GM12892 (cell line): ENCODE measurements at regions not wholly inside any gene's neighbourhood (a gene's known extent, or its start where the extent isn't known, plus 50 kb on each side); places are given as distances from the start of the nearest gene placed in this dataset.

Experiments used
- POLR2A ChIP-seq: IDR thresholded peaks from 2 replicates; pipeline ENCODE4 v1.6.1; 2011; ENCODE audit warnings: low read depth, low read length, control low read depth
- POLR2AphosphoS5 ChIP-seq: IDR thresholded peaks from 2 replicates; pipeline ENCODE4 v1.6.1; 2011; ENCODE audit warnings: low read depth, low read length, control low read depth

GRCh38 chr2:136638193-136638592, 127.2 kb upstream of the THSD7B start:
- TF ChIP-seq POLR2A: no peak
- TF ChIP-seq POLR2AphosphoS5: no peak
